HG02798 (cell line): ENCODE measurements at regions not wholly inside any gene's neighbourhood (a gene's known extent, or its start where the extent isn't known, plus 50 kb on each side); places are given as distances from the start of the nearest gene placed in this dataset.

Source experiments
- ATAC-seq: cut with Tn5 transposase; IDR thresholded peaks from one replicate; pipeline ENCODE4 v1.9.1; 2021; ENCODE audit warnings: mild to moderate bottlenecking; ENCODE audit not compliant: unreplicated experiment, poor library complexity

GRCh38 chr18:40935423-40935822 is 1019.6 kb upstream of the PIK3C3 start:
- no peak for ATAC-seq

- ATAC-seq, result no peak
Observed at GRCh38 chr18:40932862-40933261, 1022.2 kb upstream of the PIK3C3 start.

- no peak for ATAC-seq
Observed at GRCh38 chr18:40930211-40930882, 1024.7 kb upstream of the PIK3C3 start.

GRCh38 chr18:40929399-40929798 is 1025.6 kb upstream of the PIK3C3 start:
- no peak for ATAC-seq

GRCh38 chr18:40926679-40927078 is 1028.4 kb upstream of the PIK3C3 start:
- no peak for ATAC-seq

GRCh38 chr18:40925071-40925541 is 1029.9 kb upstream of the PIK3C3 start:
- ATAC-seq, result no peak

GRCh38 chr18:40921845-40922629 is 1033.0 kb upstream of the PIK3C3 start:
- no peak for ATAC-seq

GRCh38 chr18:40917056-40917455 is 1038.0 kb upstream of the PIK3C3 start:
- no peak for ATAC-seq

- no peak for ATAC-seq
Observed at GRCh38 chr18:40915724-40916123, 1039.3 kb upstream of the PIK3C3 start.

GRCh38 chr18:40911582-40912254 is 1043.3 kb upstream of the PIK3C3 start:
- ATAC-seq, result no peak

- ATAC-seq, result no peak
Observed at GRCh38 chr18:40911041-40911440, 1044.0 kb upstream of the PIK3C3 start.

- no peak for ATAC-seq
Observed at GRCh38 chr18:40907842-40908241, 1047.2 kb upstream of the PIK3C3 start.

GRCh38 chr18:40904295-40904694 is 1050.7 kb upstream of the PIK3C3 start:
- ATAC-seq, result no peak

GRCh38 chr18:40902436-40902835 is 1052.6 kb upstream of the PIK3C3 start:
- no peak for ATAC-seq

GRCh38 chr18:40897884-40898283 is 1057.2 kb upstream of the PIK3C3 start:
- no peak for ATAC-seq

- no peak for ATAC-seq
Observed at GRCh38 chr18:40883271-40883670, 1071.8 kb upstream of the PIK3C3 start.

GRCh38 chr18:40882468-40882867 is 1072.6 kb upstream of the PIK3C3 start:
- ATAC-seq, result no peak

GRCh38 chr18:40878371-40878770 is 1076.7 kb upstream of the PIK3C3 start:
- no peak for ATAC-seq

- ATAC-seq, result no peak
Observed at GRCh38 chr18:40877096-40877495, 1077.9 kb upstream of the PIK3C3 start.

- no peak for ATAC-seq
Observed at GRCh38 chr18:40875101-40875615, 1079.9 kb upstream of the PIK3C3 start.

- ATAC-seq, result no peak
Observed at GRCh38 chr18:40874233-40874632, 1080.8 kb upstream of the PIK3C3 start.
